ENCODE measurements at regions not wholly inside any gene's neighbourhood (a gene's known extent, or its start where the extent isn't known, plus 50 kb on each side); places are given as distances from the start of the nearest gene placed in this dataset.

GRCh38 chr16:85173981-85174751, 61.9 kb upstream of the CIBAR2 start:
- DNase-seq (ENCODE audit: low read depth), result peak; percentile 96

- peak; percentile 63 for DNase-seq (ENCODE audit: low read depth)
These were observed 62.8 kb upstream of the CIBAR2 start for GRCh38 chr16:85174871-85175723.

GRCh38 chr16:85175724-85176233, 63.5 kb upstream of the CIBAR2 start:
- DNase-seq (ENCODE audit: low read depth), result no peak

GRCh38 chr16:85176541-85177447, 64.5 kb upstream of the CIBAR2 start:
- DNase-seq (ENCODE audit: low read depth), result no peak

GRCh38 chr16:85177448-85177846, 65.2 kb upstream of the CIBAR2 start:
- DNase-seq (ENCODE audit: low read depth), result no peak

- no peak for DNase-seq (ENCODE audit: low read depth)
These were observed 65.8 kb upstream of the CIBAR2 start for GRCh38 chr16:85178006-85178591.

- DNase-seq (ENCODE audit: low read depth), result no peak
These were observed 66.3 kb upstream of the CIBAR2 start for GRCh38 chr16:85178596-85178995.

- no peak for DNase-seq (ENCODE audit: low read depth)
These were observed 67.2 kb upstream of the CIBAR2 start for GRCh38 chr16:85179344-85180046.

GRCh38 chr16:85180047-85180826, 68.0 kb upstream of the CIBAR2 start:
- DNase-seq (ENCODE audit: low read depth), result no peak

GRCh38 chr16:85180827-85181738, 68.8 kb upstream of the CIBAR2 start:
- no peak for DNase-seq (ENCODE audit: low read depth)

GRCh38 chr16:85181739-85182129, 69.5 kb upstream of the CIBAR2 start:
- no peak for DNase-seq (ENCODE audit: low read depth)

- DNase-seq (ENCODE audit: low read depth), result no peak
These were observed 70.0 kb upstream of the CIBAR2 start for GRCh38 chr16:85182286-85182685.

- DNase-seq (ENCODE audit: low read depth), result no peak
These were observed 70.5 kb upstream of the CIBAR2 start for GRCh38 chr16:85182774-85183173.

GRCh38 chr16:85183564-85183963, 71.3 kb upstream of the CIBAR2 start:
- no peak for DNase-seq (ENCODE audit: low read depth)

GRCh38 chr16:85184404-85184803, 72.1 kb upstream of the CIBAR2 start:
- DNase-seq (ENCODE audit: low read depth), result no peak

- no peak for DNase-seq (ENCODE audit: low read depth)
These were observed 73.2 kb upstream of the CIBAR2 start for GRCh38 chr16:85185303-85186100.

GRCh38 chr16:85187002-85187401, 74.7 kb upstream of the CIBAR2 start:
- DNase-seq (ENCODE audit: low read depth), result peak; percentile 75

- no peak for DNase-seq (ENCODE audit: low read depth)
These were observed 75.2 kb upstream of the CIBAR2 start for GRCh38 chr16:85187447-85187846.

Data from ELR (cell line).